GM19043 (cell line): ENCODE measurements at regions not wholly inside any gene's neighbourhood (a gene's known extent, or its start where the extent isn't known, plus 50 kb on each side); places are given as distances from the start of the nearest gene placed in this dataset.

Experiments used
- ATAC-seq: cut with Tn5 transposase; IDR thresholded peaks from one replicate; pipeline ENCODE4 v1.9.1; 2021; ENCODE audit warnings: low read depth; ENCODE audit not compliant: unreplicated experiment

- ATAC-seq = no peak
Measured at GRCh38 chr9:105173826-105174225, 70.6 kb upstream of the SLC44A1 start.

- ATAC-seq = no peak
Measured at GRCh38 chr9:105176194-105176593, 68.3 kb upstream of the SLC44A1 start.

GRCh38 chr9:105178076-105178475 is 66.4 kb upstream of the SLC44A1 start:
- ATAC-seq = no peak

GRCh38 chr9:105187781-105188180 is 56.7 kb upstream of the SLC44A1 start:
- no peak for ATAC-seq

GRCh38 chr9:105188746-105189145 is 55.7 kb upstream of the SLC44A1 start:
- ATAC-seq = no peak

GRCh38 chr9:105191508-105192121 is 52.8 kb upstream of the SLC44A1 start:
- ATAC-seq = no peak

GRCh38 chr9:105193560-105193959 is 50.9 kb upstream of the SLC44A1 start:
- no peak for ATAC-seq

GRCh38 chr9:105194234-105194633 is 50.2 kb upstream of the SLC44A1 start:
- ATAC-seq = no peak
